Loucy (cell line): ENCODE measurements at regions not wholly inside any gene's neighbourhood (a gene's known extent, or its start where the extent isn't known, plus 50 kb on each side); places are given as distances from the start of the nearest gene placed in this dataset.

Experiments
- H2AFZ ChIP-seq: fragments of 200-600 bp; sonication (generic); 2 replicates; pipeline ENCODE4 v1.6.0; 2016; ENCODE audit warnings: antibody characterized with exemption, mild to moderate bottlenecking, low read length, moderate library complexity
- H3F3A ChIP-seq: fragments of 200-600 bp; 2 replicates; pipeline ENCODE4 v1.6.0; 2016; ENCODE audit warnings: antibody characterized with exemption, low read depth, mild to moderate bottlenecking
- H3K27me3 ChIP-seq: fragments of 200-600 bp; sonication (generic); 2 replicates; pipeline ENCODE4 v1.6.1; 2014; ENCODE audit warnings: low read length, mild to moderate bottlenecking; ENCODE audit not compliant: insufficient read depth, poor library complexity, severe bottlenecking
- H3K36me3 ChIP-seq: fragments of 200-600 bp; sonication (generic); 2 replicates; pipeline ENCODE4 v1.6.1; 2016; ENCODE audit warnings: low read length; ENCODE audit not compliant: insufficient read depth
- H3K4me1 ChIP-seq: fragments of 200-600 bp; sonication (generic); 2 replicates; pipeline ENCODE4 v1.5.1; 2014; ENCODE audit warnings: low read length, mild to moderate bottlenecking; ENCODE audit not compliant: insufficient read depth, poor library complexity, severe bottlenecking
- H3K4me2 ChIP-seq: fragments of 200-600 bp; sonication (generic); 2 replicates; pipeline ENCODE4 v1.6.0; 2014; ENCODE audit warnings: antibody characterized with exemption, low read length, low read depth, mild to moderate bottlenecking; ENCODE audit not compliant: poor library complexity, severe bottlenecking
- H3K4me3 ChIP-seq: fragments of 200-600 bp; sonication (generic); 2 replicates; pipeline ENCODE4 v1.5.1; 2014; ENCODE audit warnings: low read length, mild to moderate bottlenecking, mixed read lengths; ENCODE audit not compliant: poor library complexity, severe bottlenecking
- H3K79me2 ChIP-seq: fragments of 200-600 bp; sonication (generic); 2 replicates; pipeline ENCODE4 v1.6.1; 2014; ENCODE audit warnings: low read length; ENCODE audit not compliant: insufficient read depth
- H3K9ac ChIP-seq: fragments of 200-600 bp; sonication (generic); 2 replicates; pipeline ENCODE4 v1.6.0; 2014; ENCODE audit warnings: mild to moderate bottlenecking, low read depth, low read length, moderate library complexity; ENCODE audit not compliant: poor library complexity, severe bottlenecking
- H3K9me2 ChIP-seq: fragments of 200-600 bp; sonication (generic); replicated peaks from 2 replicates; pipeline ENCODE4 v1.6.1; 2016; ENCODE audit warnings: low read depth, low read length, mixed read lengths
- H3K9me3 ChIP-seq: fragments of 200-600 bp; sonication (generic); 2 replicates; pipeline ENCODE4 v1.6.1; 2014; ENCODE audit warnings: mild to moderate bottlenecking, antibody characterized with exemption, low read length, low read depth; ENCODE audit not compliant: insufficient read depth
- H4K20me1 ChIP-seq: fragments of 200-600 bp; sonication (generic); 2 replicates; pipeline ENCODE4 v1.6.0; 2014; ENCODE audit warnings: antibody characterized with exemption, low read length, mild to moderate bottlenecking; ENCODE audit not compliant: insufficient read depth, poor library complexity, severe bottlenecking
- EZH2phosphoT487 ChIP-seq: fragments of 200-600 bp; IDR thresholded peaks from 2 replicates; pipeline ENCODE4 v1.6.1; 2018; ENCODE audit warnings: antibody characterized with exemption, mild to moderate bottlenecking, moderate library complexity, borderline replicate concordance
- TF ChIP-seq, protein P1 (sequence below): fragments of 200-600 bp; sonication (generic); conservative IDR thresholded peaks from 2 replicates; pipeline ENCODE4 v1.5.1; 2014; ENCODE audit warnings: mild to moderate bottlenecking, antibody characterized with exemption, low read length

GRCh38 chr21:23017989-23018388, 2019.8 kb downstream of the NCAM2 start:
- no peaks in the 10 kb centered on the region for H3K79me2 ChIP-seq
- H3F3A ChIP-seq: no peaks in the 10 kb centered on the region
- H3K9me2 ChIP-seq: no peaks in the 10 kb centered on the region
- no peak overlapping the region for H3K4me3 ChIP-seq
- H3K36me3 ChIP-seq: no peaks in the 10 kb centered on the region
- H4K20me1 ChIP-seq: no peaks in the 10 kb centered on the region
- no peak overlapping the region for H3K4me2 ChIP-seq
- TF ChIP-seq, protein P1, sequence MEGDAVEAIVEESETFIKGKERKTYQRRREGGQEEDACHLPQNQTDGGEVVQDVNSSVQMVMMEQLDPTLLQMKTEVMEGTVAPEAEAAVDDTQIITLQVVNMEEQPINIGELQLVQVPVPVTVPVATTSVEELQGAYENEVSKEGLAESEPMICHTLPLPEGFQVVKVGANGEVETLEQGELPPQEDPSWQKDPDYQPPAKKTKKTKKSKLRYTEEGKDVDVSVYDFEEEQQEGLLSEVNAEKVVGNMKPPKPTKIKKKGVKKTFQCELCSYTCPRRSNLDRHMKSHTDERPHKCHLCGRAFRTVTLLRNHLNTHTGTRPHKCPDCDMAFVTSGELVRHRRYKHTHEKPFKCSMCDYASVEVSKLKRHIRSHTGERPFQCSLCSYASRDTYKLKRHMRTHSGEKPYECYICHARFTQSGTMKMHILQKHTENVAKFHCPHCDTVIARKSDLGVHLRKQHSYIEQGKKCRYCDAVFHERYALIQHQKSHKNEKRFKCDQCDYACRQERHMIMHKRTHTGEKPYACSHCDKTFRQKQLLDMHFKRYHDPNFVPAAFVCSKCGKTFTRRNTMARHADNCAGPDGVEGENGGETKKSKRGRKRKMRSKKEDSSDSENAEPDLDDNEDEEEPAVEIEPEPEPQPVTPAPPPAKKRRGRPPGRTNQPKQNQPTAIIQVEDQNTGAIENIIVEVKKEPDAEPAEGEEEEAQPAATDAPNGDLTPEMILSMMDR: no peak
- TF ChIP-seq EZH2phosphoT487: no peak
- H2AFZ ChIP-seq: no peak overlapping the region
- H3K9me3 ChIP-seq: no peaks in the 10 kb centered on the region
- no peaks in the 10 kb centered on the region for H3K27me3 ChIP-seq
- H3K4me1 ChIP-seq: no peaks in the 10 kb centered on the region
- no peak overlapping the region for H3K9ac ChIP-seq

DNA sequence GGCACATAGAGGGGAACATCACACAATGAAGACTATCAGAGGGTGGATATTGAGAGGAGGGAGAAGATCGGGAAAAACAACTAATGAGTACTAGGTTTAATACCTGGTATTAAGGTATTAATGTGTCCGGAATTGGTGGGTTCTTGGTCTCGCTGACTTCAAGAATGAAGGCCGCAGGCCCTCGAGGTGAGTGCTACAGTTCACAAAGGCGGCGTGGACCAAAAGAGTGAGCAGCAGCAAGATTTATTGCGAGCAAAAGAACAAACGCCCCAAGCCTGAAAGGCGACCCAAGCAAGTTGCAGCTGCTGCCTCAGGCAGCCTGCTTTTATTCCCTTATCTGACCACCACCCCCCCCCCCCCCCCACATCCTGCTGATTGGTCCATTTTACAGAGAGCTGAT, 2022.8 kb downstream of the NCAM2 start:
- Histone ChIP-seq H2AFZ (no peak overlapping the region), H3F3A (no peaks in the 10 kb centered on the region), H3K9me3 (no peaks in the 10 kb centered on the region), H4K20me1 (no peaks in the 10 kb centered on the region), H3K9me2 (no peaks in the 10 kb centered on the region), H3K4me2 (no peak overlapping the region), H3K4me1 (no peaks in the 10 kb centered on the region), H3K27me3 (no peaks in the 10 kb centered on the region), H3K4me3 (no peak overlapping the region), H3K36me3 (no peaks in the 10 kb centered on the region), H3K79me2 (no peaks in the 10 kb centered on the region), H3K9ac (no peak overlapping the region)
- TF ChIP-seq, protein P1: no peak
- no peak for TF ChIP-seq EZH2phosphoT487

GRCh38 chr21:23021481-23021880, 2023.3 kb downstream of the NCAM2 start:
- H3F3A ChIP-seq: no peaks in the 10 kb centered on the region
- H3K79me2 ChIP-seq: no peaks in the 10 kb centered on the region
- no peaks in the 10 kb centered on the region for H3K9me3 ChIP-seq
- no peaks in the 10 kb centered on the region for H3K27me3 ChIP-seq
- H3K36me3 ChIP-seq: no peaks in the 10 kb centered on the region
- no peaks in the 10 kb centered on the region for H4K20me1 ChIP-seq
- no peak overlapping the region for H3K4me2 ChIP-seq
- H3K4me1 ChIP-seq: no peaks in the 10 kb centered on the region
- H3K9me2 ChIP-seq: no peaks in the 10 kb centered on the region
- TF ChIP-seq EZH2phosphoT487: no peak
- TF ChIP-seq, protein P1: no peak
- no peak overlapping the region for H3K4me3 ChIP-seq
- no peak overlapping the region for H2AFZ ChIP-seq
- no peak overlapping the region for H3K9ac ChIP-seq
